Astrocyte of the cerebellum (primary cell): ENCODE measurements at regions not wholly inside any gene's neighbourhood (a gene's known extent, or its start where the extent isn't known, plus 50 kb on each side); places are given as distances from the start of the nearest gene placed in this dataset.

Source experiments
- DNase-seq: peaks from one replicate; pipeline ENCODE4 v3.0.0-alpha.2; 2011; ENCODE audit warnings: low read depth
- H3K4me3 ChIP-seq: 2 replicates; pipeline ENCODE4 v1.5.1; 2011; ENCODE audit warnings: mild to moderate bottlenecking, low read depth, low read length, moderate library complexity
- in situ Hi-C: cut with HindIII; loops from 2 replicates; pipeline ENCODE4 v1.10.0; 2017; ENCODE audit warnings: low sequenced_read_pairs
- TF ChIP-seq, protein P1 (sequence below): IDR thresholded peaks from 2 replicates; pipeline ENCODE4 v1.5.1; 2012; ENCODE audit warnings: low read length, low read depth, moderate library complexity, mild to moderate bottlenecking; ENCODE audit errors: missing control alignments

DNA sequence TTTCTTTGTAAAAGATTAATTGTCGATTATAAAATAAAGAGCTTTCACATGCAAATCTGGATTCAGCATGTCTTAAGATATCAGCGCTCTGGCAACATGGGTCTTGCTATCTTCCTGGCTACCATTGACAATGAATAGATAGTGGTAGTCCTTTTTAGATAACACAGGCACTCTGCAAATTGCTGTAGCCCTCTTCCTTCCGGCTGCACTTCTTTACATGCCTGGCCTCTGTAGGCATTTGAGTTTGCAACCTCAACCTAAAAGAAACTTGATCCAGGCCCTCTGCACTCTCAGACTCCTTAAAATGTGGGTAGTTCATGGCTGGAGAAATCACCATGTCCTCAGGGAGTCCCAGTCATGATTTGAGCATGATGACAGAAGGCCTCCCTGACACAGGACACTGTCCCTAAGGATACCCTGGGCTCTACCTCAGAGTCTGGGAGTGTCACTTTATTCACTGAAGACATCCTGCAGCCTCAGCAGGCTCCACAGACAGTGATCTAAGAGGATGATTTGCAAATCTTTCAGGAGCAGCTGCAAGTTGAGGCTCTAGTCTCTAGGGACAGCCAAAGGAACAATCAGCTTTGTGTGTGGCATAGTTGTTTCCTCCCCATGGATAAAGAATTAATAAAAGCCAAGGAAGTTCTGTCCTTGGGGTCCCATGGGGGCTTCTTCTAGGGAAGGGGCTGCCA is 529.4 kb downstream of the RBFOX1 start:
- H3K4me3 ChIP-seq: no peak overlapping the region
- in situ Hi-C loops: no loop called here
- DNase-seq: no peak
- TF ChIP-seq, protein P1, sequence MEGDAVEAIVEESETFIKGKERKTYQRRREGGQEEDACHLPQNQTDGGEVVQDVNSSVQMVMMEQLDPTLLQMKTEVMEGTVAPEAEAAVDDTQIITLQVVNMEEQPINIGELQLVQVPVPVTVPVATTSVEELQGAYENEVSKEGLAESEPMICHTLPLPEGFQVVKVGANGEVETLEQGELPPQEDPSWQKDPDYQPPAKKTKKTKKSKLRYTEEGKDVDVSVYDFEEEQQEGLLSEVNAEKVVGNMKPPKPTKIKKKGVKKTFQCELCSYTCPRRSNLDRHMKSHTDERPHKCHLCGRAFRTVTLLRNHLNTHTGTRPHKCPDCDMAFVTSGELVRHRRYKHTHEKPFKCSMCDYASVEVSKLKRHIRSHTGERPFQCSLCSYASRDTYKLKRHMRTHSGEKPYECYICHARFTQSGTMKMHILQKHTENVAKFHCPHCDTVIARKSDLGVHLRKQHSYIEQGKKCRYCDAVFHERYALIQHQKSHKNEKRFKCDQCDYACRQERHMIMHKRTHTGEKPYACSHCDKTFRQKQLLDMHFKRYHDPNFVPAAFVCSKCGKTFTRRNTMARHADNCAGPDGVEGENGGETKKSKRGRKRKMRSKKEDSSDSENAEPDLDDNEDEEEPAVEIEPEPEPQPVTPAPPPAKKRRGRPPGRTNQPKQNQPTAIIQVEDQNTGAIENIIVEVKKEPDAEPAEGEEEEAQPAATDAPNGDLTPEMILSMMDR: no peak

DNA sequence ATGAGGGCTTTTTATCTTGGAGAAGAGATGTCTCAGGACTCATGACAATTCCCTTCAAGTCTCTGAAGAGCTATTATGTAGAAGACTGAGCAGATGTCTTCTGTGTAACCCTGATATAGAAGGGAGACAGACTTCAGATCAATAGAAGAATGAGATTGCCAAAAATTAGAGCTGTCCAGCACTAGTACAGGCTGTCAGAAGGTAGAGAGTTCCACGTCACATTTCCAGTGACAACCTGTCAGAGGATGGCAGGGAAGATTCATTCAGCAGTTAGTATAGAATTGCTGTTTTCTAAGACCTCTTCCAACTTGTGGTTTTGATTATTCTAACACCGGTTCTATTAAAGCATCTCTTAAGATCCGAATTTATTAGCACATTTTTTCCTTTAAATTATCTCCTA is 520.6 kb downstream of the RBFOX1 start:
- DNase-seq: no peak
- in situ Hi-C loops: no loop called here
- TF ChIP-seq, protein P1: no peak
- no peak overlapping the region for H3K4me3 ChIP-seq

DNA sequence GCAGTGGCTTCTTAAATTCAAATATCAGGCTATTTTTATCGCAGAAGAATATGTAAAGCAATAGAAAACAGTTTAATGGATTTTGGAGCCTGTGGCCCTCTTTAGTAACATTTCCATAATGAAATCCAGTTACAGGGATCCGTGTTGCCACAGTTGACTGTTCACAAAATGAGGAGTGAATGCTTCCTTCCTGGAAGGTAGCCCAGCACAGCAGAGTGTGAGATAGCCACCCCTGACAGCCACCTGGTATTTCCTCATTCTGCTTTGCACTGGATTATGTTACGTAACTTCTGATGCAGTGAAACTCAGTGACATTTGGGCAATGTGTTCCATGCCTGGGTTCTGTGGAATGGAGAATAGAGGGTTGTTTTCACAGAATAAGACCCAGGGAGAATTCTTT is 517.2 kb downstream of the RBFOX1 start:
- DNase-seq: no peak
- no peak overlapping the region for H3K4me3 ChIP-seq
- in situ Hi-C loops: no loop called here
- TF ChIP-seq, protein P1: no peak

DNA sequence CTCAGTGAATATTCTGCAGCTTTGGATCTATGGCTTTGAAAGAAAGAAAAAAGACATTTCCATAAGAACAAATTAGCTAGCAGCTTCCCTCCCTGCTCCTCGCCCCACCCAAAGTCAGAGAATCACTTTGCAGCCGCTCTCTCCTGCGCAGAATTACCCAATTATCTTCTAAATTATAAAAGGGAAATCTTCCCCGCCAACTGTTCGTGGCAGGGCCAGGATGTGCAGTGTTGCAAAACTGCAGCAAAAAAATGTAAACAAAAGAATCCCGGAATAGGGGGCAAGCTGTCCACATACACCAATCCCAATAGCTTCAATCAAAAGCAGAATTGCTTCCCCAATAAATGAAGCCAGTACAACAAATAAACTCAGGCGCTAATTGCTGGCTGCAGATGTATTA is 510.6 kb downstream of the RBFOX1 start:
- no peak for DNase-seq
- in situ Hi-C loops: no loop called here
- H3K4me3 ChIP-seq: no peak overlapping the region
- TF ChIP-seq, protein P1: no peak

DNA sequence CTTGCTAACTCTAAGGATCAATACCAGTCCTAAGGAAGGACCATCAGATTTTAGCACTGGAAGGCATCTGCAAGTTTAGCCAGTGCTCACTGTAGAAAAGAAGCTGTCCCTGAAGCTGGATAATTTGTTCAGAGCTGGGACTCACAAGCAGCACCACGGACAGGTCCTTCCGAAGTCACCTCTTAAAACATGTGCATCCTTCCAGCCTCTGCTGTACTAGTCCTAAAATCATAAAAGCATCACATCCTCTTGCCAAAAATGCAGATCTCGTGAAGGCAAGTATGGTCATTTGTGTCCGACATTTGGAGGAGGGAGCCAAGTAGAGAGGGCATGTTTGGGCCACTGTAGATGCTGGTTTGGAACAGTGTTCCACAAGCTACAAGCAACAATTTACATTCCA is 506.9 kb downstream of the RBFOX1 start:
- H3K4me3 ChIP-seq: no peak overlapping the region
- DNase-seq: no peak
- TF ChIP-seq, protein P1: no peak
- in situ Hi-C loops: no loop called here

DNA sequence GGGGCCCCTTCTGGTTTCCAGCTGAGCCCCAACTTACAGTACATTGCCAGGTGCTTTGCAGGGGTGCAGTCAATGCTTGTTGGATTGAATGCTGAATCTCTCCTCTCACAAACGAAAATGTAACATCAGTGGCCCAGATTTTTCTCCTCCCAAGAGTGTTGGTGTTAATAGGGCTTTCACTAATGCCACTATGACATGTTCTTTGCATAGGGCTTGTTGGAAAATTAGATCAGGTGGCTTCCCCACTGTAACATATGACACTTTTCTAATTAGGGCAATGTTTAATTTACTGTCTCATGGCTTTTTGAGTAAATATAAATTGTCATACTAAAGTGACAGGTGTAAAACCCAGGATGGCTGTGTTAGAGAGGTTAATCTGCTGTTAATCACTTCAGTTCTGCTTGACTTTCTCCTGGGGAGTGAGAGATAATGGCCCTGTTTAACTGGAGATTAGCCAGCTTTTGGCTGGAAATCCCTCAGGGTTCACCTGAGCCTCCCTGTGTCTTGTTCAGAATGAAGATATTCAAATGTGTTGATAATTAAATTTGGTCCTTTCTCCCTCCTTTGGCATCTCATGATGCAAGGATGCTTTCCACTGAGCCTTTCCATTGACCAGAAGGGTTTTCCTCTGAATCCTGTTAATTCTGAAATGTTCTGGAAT is 502.3 kb downstream of the RBFOX1 start:
- no peak for DNase-seq
- no peak overlapping the region for H3K4me3 ChIP-seq
- in situ Hi-C loops: no loop called here
- TF ChIP-seq, protein P1: no peak
